ENCODE measurements at regions not wholly inside any gene's neighbourhood (a gene's known extent, or its start where the extent isn't known, plus 50 kb on each side); places are given as distances from the start of the nearest gene placed in this dataset.

- TF ChIP-seq CTCF (IDR thresholded peaks at IDR 0.05) (peak; percentile 28 to 61 (median 43)), EP300 (IDR thresholded peaks at IDR 0.05; ENCODE audit: low read depth) (no peak), POLR2A (IDR thresholded peaks at IDR 0.05) (no peak)
Observed at GRCh38 chr15:59917504-59918157, 86.5 kb upstream of the FOXB1 start.

All from transverse colon (tissue), 3 donors.